ENCODE measurements at regions not wholly inside any gene's neighbourhood (a gene's known extent, or its start where the extent isn't known, plus 50 kb on each side); places are given as distances from the start of the nearest gene placed in this dataset.

DNA sequence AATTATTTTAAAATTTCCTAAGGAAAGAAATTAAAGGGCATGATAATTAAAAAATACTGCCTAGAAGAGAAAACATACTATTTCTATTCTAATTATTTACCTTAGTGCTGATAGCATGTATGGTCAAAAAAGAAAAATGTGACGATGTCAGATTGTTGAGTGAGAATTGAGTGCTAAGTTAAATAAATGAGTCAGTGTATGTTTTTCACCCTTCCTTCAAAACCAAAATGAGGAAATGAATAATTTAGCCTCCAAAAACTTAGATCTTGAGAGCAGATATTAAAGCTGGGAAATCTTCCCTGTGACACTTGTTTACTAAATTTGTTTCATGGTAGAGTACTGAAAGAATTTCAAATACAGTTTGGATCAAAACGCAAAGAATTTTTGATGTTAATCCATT lies 58.6 kb upstream of the NYAP2 start:
- no peak for DNase-seq

DNA sequence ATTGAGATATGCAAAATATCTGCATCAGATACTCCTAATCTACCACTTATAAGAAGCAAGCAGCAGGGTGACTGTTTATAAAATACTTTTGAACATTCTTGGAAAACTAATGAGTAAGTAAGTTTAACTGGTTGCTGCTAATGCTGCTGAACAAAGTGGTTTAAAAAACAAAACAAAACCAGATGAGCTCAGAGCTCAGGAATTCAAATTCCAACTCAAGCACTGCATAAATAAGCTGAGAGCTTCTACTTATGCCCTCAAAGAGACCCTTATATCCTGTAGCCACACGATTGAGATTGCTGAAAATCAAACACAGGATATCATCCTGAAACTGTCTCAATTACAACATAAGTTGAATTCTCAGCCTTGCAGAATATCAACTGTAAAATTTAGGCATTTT lies 62.3 kb upstream of the NYAP2 start:
- DNase-seq = peak; percentile 71

DNA sequence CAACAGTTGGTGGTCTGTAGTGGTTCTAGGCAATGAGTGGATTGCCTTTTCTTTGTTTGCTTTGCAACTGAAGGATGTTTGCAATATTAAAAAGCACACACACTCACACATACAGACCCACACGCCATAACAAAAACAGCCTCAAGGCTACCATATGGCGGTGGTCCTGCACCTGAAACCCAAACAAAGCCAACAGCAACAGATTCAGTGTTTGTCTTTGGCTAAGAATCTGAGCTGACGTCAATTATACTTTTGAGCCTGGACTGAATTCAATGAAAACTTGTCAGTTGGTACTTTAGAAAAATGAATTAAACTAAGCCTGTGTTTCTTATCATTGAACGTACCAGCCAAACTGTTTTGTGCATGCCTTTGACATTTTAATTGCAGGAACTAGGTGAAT lies 65.0 kb upstream of the NYAP2 start:
- DNase-seq = no peak

DNA sequence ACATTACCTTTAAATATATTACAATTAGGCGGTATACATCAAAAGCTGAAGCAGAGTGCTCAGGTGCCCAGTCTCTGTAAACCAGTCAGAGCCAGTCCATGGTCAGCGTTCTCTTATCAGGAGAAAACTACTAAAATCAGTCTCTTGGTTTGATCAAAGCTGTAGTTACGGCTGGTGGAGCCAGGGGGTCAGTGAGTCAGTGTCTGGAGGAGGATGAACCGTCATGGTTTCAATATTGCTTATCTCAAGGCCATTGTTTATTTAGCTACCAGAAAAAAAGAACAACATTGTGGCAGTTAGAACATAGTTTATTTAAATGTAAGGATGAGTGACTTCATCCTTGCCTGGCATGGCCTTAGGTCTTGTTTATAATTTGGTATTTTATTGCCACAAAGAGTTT lies 71.3 kb upstream of the NYAP2 start:
- no peak for DNase-seq

DNA sequence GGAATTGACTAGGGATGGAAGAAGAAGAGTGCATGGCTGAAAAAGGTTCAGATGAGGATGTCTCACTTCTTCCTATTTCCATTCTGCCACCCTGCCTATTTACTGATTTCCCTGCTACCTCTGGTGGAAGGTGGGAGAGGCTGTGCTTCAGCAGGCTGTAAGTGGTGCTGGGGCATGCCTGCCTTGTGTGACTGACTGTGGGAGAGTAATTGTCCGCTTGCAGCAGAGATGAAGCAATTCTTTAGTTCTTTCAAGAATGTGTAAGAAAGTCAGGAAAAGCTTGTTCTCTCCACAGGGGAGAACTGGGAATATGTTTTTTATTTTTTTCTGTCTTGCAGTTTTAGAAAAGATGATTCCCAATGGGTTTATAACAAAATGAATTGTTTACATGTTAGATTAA lies 72.5 kb upstream of the NYAP2 start:
- no peak for DNase-seq

DNA sequence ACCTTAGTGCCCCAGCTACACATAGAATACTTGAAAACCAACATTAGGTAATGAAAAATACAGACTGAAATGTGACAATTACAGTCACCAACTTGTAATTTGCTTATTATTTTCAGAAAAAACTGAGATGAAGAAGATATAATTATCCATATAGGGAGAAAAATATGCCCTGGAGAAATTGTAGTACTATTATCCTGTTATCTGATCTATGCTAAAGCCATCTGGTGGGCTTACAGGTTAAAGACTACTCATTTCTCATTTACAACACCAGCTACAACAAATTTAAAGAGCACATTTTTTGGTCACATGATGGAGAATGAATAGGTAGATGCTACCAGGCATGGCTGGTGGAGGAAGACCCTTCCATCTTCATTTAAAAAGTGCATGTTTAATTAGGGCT lies 79.6 kb upstream of the NYAP2 start:
- DNase-seq = no peak

DNA sequence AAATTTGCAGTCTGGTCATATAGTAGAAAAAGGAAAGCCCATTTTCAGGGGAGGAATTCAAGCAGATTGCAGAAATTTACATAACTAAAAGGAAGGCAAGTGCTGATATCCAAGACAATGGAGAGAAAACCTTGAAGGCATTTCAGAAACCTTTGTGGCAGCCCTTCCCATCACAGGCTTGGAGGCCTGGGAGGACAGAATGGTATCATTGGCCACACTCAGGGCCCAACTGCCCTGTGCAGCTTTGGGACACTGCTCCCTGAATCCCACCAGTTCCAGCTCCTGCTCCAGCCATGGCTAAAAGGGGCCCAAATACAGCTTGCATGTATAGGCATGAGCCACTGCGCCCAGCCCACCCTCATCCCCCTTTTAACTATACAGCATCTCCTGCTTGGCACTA lies 81.1 kb upstream of the NYAP2 start:
- no peak for DNase-seq

DNA sequence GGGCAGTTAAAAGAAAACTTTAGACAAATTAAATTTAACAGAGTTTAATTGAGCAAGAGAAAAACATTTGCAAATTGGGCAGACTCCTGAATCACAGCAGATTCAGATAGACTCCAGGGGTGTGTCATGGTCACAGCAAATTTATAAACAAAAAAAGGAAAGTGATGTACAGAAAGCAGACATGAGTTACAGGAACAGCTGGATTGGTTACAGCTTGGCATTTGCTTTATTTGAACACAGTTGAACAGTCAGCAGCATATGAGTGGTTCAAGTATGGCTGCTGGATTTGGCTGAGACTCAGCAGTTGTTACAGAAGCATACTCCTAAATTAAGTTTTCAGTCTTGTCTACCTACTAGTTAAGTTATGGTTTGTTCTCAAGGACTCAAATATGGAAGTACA lies 82.3 kb upstream of the NYAP2 start:
- no peak for DNase-seq

DNA sequence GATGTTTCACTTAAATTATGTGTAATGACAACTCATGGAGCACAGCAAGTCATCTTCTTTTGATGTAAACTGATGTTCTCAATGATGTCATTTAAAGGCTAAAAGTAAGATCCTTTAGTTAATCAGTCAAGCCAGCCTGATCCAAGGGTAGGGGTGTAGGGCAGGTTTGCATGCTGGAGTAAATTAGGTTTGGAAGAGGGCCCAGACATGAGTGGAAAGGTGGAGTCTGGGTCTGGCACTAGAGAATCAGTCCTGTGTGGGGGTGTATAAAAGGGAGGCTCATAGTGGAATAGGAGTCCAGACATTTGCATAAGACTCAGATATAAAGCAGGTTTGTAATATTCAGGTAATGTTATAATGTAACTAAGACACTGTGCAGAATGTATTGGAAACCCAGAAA lies 88.8 kb upstream of the NYAP2 start:
- DNase-seq = no peak

DNA sequence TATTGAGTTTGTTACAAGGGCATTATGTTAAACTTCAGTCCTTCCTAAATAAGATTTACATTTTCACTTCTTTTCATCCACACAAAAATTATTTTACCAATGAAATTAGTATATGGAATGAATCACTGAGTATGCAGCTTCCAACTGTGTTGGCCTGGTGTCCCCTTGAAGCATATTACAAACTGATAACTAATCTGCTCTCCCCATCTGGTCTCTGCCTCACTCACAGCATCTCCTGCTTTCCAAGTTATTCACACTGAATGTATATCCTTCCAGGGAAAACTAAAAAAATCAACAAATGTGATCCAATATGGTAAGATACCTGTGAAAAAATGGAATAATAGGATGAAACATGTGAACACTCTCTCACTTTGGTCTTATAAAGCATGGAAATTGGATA lies 90.0 kb upstream of the NYAP2 start:
- DNase-seq = no peak

DNA sequence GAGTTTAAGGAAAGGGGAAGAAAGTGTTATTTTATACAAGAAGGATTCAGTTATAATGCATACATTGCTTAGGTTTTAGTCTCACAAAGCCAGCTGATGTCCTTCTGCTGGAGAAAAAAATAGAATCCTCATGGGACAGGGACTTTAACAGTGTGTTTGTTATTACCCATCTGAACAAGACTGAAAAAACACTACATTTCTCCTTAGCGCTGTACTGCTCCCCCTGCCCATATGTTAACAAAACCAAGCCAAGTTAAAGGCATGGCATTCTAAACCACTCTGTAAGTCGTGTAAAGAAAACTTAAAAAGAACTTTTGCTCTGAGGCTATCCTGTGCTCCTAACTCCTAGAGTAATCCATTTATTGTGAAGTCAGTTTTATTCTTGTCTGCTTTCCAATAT lies 102.6 kb upstream of the NYAP2 start:
- no peak for DNase-seq

DNA sequence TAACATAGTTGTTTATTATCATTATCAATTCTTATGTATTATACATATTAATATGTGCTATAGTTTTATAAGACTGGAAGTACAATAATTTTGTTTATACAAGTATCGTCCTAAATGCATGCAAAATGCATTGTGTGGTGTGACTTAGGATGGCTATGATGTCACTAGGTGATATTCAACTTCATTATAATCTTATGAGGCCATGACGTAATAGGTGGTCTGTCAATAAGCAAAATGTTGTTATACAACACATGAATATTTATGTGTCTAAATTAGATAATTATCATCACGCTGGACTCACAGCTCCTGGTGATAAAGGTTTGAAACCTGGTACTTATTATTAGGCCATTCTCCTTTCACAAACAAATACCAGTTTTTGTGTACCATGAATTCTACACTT lies 104.4 kb upstream of the NYAP2 start:
- no peak for DNase-seq

DNA sequence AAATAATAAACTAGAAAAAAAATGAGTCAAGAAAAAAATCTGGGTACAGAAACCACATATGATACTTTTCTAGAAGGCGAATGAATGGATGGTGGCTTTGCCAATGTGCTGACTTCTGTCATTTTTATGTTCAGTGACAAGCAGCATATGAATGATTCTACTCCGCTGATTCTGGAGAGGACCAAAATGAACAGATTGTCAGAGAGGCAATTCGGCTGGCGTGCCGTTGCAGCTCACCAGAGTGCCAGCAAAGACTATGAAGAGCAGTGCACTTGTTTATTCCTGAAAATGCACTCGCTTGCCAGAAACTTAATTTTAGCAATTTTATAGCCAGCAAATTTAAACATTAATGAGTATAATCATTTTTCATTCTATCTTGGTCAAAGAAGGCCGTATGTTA lies 105.9 kb upstream of the NYAP2 start:
- DNase-seq = no peak

DNA sequence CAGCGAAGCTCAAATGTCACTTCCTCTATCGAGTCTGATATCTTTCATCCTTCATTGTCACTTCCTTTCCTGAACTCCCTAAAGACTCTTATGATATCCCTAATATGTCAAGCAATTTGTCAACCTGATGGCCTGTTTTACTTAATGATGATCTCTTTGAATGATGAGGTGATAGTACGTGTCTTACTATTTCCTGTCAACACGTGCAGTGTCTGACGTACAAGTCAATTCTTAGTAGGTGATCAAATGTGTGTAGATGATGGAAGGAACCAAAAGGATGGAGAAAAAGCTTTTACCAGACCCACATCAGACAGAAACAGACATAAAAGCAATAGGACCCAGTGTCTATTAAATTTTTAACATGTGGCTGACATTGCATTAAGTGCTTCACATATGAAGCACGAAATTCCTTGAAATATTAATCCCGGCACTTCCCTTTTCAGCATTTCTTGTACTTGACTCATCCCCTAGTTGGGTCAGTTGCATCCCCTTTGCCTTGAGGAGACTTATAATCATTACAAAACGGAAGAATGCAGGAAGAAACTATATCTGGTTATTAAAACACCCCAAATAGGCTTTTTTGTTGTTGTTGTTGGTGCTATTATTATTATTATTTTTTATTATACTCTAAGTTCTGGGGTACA lies 108.6 kb upstream of the NYAP2 start:
- peak; percentile 6 for DNase-seq

DNA sequence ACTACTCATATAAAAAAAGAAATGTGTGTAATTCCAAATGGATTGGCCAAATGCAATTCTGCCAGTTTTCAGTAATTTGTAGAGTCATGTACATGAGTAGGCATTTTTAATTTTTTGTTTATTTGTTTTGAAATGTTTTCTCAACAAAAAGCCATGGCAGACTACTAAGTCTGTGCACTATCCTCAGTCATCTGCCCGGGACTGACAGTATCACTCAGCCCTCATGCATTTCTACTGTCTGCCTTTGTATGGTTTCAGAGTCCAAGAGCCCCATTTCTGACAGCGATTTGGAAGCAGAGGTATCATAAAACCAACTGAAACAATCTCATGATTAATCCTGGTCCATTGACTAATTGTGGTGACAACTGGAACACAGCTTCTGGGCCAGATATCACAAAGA lies 109.9 kb upstream of the NYAP2 start:
- no peak for DNase-seq

DNA sequence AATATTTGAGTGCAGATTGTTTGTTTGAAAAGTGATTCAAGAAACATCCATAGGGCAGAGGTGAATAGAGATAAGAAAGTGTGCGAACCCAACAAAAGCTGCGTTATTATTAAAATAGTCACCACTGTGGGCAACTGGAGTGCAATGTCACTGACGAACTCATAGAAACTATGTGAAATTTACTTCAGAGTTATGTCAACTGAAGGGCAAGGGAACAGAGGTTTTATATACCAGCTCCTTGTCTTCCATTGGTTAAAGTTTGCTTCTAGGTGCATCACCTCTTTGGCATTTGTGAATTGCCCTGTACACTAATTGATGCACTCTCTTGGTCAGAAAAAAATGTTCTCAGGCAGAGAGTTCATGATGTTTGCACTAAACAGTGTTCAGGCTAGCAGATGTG lies 110.5 kb upstream of the NYAP2 start:
- DNase-seq = no peak

DNA sequence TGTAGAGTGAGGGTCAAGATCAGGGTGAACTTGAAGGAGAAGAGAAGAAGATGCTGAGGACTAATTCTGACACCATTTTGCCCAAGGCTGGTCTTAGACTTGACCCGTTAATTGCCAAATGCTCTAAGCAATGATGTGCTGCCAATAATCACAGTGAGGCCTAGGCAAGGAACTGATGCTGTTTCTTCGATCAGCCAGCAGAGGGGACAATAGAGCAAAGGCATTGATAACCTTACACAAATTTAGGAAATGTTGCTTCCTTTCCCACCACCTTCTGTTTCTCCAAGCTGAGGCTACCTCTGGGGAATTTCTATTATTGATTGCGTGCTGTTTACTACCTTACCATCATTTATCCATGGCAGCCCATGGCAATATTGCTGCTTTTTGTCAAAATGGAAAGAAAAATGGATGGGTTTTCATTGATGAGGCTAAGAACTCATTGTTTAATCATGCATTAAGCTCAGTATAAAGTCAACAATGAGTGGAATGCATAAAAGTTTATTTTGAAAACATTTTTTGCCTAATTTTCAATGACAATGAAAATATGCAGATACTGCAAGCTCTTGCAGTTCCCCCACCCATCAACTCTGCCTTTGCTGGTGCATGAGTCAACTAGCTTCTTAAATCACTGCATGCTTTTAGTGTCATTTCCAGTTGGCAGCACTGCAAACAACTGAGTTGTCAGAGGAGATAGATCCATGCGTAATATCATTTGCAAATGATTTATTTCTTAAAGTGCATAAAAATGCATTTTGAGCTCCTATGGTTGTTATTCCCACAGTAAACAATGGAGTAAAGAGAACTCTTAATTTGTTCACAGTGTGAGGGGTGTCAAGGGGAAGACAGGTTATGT lies 116.4 kb upstream of the NYAP2 start:
- DNase-seq = peak; percentile 49

DNA sequence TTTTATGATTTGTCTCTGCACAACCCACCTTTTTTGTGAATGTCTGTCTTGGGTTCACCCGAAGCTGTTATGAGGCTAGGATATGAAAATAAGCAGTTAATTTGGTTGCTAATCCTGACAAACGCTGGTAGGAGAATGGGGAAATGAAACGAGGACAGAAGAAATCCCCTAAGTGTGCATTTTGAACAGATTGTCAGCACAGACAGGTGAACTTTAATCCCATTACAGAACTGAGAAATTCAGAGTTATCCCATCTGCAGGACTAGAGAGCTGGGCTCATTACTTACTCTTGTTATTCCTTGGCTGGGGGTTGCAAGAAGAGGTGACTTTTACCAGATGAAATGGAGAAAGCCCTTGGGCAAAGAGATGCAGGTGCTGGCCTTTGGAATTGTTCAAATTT lies 123.3 kb upstream of the NYAP2 start:
- DNase-seq = no peak

DNA sequence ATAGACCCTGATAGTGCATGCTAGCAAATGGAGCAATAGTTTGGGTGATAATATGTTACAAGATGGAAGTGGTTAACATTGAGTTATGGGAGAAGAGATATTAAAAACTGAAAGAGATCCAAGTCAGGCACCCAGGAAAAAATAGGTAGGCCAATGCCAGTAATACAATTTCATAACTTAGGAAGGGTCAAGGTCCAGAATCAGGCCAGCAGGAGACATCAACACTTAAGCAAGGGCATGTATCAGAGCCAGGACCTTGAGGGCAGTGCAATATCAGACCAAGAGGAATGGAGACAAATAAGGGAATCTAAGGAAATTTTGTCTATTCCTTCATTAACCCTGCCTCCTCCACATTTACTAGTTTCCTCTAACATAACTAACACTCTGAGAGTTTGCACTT lies 124.1 kb upstream of the NYAP2 start:
- DNase-seq = no peak

DNA sequence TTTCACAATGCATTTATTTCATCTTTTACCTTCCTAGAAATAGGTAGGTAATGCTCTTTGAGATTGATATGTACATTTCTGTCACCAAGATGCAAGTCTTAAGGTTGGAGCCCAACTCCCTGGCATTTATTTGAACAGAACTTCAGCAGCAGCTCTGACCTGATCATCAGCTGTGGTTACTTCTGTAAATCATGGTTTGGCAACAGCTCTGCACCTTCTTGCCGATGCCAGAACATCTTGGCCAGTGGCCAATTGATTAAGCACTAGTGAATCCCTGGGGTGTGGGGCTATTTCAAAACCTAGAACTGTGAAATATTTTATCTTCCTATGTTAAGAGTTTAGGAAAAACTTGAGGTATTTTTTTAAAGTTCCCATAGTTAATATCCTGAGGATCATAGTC lies 124.8 kb upstream of the NYAP2 start:
- peak; percentile 48 for DNase-seq

DNA sequence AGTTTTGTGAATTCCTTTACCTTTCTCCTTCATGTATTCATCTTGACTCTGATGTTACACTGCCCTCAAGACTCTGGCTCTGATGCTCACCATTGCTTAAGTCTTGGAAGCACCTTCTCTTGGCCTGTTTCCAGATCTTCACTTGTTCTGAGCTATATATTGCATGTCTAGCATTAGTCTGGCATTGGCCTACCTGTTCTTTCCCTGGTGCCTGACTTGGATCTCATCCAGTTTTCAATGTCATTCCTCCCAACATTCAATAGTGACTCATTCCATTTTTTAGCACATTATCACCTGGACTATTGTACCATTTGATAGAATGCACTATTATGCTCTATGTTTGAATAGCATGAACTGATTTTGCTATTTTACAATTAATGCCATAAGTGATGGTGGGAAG lies 127.3 kb upstream of the NYAP2 start:
- DNase-seq = no peak

DNA sequence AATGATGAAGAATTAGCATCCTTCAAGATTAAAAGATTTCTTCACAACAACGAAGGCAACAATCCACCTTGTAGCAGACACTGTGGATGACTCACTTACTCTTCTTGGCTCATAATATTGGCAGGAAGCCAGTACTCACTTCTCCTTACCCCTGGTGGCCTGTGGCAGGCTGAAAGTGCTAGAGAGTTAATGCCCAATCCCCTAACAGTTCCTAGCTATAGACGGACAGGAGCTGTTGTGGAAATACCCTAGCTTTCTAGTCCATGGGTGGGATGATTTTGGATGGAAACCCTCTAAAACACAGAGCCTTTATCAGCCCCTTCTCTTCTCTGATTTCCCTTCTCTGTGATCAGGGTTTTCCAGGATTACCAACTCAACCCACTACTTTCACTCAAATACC lies 128.6 kb upstream of the NYAP2 start:
- peak; percentile 62 for DNase-seq

DNA sequence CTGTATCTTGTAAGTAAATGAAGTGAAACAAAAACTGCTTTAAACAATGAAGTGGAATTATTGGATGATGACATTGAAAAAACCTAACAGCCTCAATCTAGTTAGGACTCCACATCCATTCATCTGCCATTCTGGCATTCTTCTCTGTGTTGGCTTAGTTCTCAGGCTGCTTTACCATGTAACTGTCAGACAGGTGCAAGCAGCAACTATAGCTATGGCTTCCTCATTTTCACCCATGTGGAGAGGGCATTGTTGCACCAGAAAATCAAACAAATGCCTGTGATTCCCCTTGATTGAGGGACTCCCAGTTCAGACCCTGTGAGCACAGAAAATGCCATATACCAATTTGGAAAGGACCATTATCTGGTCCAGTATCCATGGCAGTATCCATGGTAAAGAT lies 129.5 kb upstream of the NYAP2 start:
- DNase-seq = no peak

DNA sequence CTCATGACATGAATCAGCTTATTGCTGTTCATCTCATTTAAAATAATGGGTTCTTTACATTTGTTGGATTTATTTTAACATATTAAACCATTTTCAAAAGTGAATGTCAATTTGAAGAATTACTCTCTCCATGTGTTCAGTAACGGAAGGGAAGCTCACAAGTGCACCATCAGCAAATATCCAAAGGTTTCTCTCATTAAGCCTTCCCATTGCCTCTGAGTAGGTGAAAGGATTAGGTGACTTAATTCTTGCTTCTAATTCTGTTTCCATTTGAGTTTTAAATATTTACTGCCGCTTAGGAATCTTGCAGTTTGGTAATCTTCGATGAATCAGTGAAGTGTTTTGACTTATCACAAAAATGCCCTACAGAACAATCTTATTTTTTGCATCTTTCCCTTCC lies 145.1 kb upstream of the NYAP2 start:
- no peak for DNase-seq

DNA sequence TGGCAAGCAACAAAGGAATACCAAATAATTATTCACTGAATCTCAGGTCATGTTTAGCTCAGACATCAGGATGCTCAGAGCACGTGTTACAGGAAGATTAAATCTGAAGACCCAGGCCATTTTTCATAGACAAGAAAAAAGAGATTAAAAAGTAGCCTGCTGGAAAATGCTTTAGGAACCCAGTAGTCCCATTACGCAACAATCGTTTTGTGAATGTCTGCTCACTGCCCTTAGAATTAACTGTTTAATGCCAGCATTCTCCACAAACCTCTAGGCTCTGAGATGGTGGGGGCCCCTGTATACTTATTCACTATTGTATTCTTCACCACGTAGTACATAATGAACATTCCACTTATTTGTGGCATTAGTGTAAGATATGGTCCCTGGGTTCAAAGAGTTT lies 154.6 kb upstream of the NYAP2 start:
- no peak for DNase-seq
